IMR-90 (cell line): ENCODE measurements at regions not wholly inside any gene's neighbourhood (a gene's known extent, or its start where the extent isn't known, plus 50 kb on each side); places are given as distances from the start of the nearest gene placed in this dataset.

Source experiments
- CEBPB ChIP-seq: IDR thresholded peaks from 2 replicates; pipeline ENCODE4 v1.6.1; 2012; ENCODE audit warnings: low read depth, low read length, improper control_type of control experiment
- CHD1 ChIP-seq: IDR thresholded peaks from 2 replicates; pipeline ENCODE4 v1.6.1; 2012; ENCODE audit warnings: low read depth, low read length, improper control_type of control experiment
- FOS ChIP-seq: fragments of 150-350 bp; IDR thresholded peaks from 2 replicates; pipeline ENCODE4 v1.6.1; 2016; ENCODE audit warnings: low read depth, low read length
- MAZ ChIP-seq: IDR thresholded peaks from 2 replicates; pipeline ENCODE4 v1.6.1; 2012; ENCODE audit warnings: low read depth, mild to moderate bottlenecking, low read length, improper control_type of control experiment, moderate library complexity, borderline replicate concordance
- MXI1 ChIP-seq: IDR thresholded peaks from 2 replicates; pipeline ENCODE4 v1.6.1; 2012; ENCODE audit warnings: low read depth, mild to moderate bottlenecking, low read length, moderate library complexity, borderline replicate concordance
- POLR2A ChIP-seq: IDR thresholded peaks from 2 replicates; pipeline ENCODE4 v1.6.1; 2012; ENCODE audit warnings: mild to moderate bottlenecking, low read depth, low read length
- RAD21 ChIP-seq: IDR thresholded peaks from 2 replicates; pipeline ENCODE4 v1.6.1; 2012; ENCODE audit warnings: low read length, improper control_type of control experiment
- RCOR1 ChIP-seq: IDR thresholded peaks from 2 replicates; pipeline ENCODE4 v1.6.1; 2012; ENCODE audit warnings: mild to moderate bottlenecking, low read length, improper control_type of control experiment; ENCODE audit not compliant: insufficient replicate concordance
- SMC3 ChIP-seq: fragments of 150-350 bp; IDR thresholded peaks from 2 replicates; pipeline ENCODE4 v1.6.1; 2016; ENCODE audit warnings: low read depth, mild to moderate bottlenecking, antibody characterized with exemption, low read length, moderate library complexity
- TF ChIP-seq, protein P1 (sequence below): conservative IDR thresholded peaks from 2 replicates; pipeline ENCODE4 v1.5.1; 2012; ENCODE audit warnings: mild to moderate bottlenecking, low read depth, low read length, improper control_type of control experiment
- TF ChIP-seq, protein P2 (sequence below): fragments of 150-350 bp; IDR thresholded peaks from 2 replicates; pipeline ENCODE4 v1.6.1; 2017; ENCODE audit warnings: mild to moderate bottlenecking, antibody characterized with exemption, low read length, low read depth

DNA sequence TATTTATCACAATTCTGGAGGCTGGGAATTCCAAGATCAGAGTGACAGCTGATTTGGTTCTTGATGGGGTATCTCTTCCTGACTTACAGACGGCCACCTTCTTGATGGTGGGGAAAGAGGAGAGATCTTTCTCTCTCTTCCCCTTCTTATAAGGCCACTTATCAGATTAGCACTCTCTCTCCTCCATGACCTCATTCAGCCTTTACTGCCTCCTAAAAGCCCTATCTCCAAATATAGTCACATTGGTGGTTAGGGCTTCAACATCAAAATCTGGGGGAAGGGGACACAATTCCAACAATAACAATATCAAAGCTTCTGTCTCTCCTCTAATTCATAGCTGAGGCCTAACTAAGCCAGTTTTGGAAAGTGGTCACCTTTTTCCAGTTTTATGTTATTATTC lies 91.7 kb upstream of the MBNL1 start:
- TF ChIP-seq, protein P1, sequence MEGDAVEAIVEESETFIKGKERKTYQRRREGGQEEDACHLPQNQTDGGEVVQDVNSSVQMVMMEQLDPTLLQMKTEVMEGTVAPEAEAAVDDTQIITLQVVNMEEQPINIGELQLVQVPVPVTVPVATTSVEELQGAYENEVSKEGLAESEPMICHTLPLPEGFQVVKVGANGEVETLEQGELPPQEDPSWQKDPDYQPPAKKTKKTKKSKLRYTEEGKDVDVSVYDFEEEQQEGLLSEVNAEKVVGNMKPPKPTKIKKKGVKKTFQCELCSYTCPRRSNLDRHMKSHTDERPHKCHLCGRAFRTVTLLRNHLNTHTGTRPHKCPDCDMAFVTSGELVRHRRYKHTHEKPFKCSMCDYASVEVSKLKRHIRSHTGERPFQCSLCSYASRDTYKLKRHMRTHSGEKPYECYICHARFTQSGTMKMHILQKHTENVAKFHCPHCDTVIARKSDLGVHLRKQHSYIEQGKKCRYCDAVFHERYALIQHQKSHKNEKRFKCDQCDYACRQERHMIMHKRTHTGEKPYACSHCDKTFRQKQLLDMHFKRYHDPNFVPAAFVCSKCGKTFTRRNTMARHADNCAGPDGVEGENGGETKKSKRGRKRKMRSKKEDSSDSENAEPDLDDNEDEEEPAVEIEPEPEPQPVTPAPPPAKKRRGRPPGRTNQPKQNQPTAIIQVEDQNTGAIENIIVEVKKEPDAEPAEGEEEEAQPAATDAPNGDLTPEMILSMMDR = no peak
- TF ChIP-seq, protein P2, sequence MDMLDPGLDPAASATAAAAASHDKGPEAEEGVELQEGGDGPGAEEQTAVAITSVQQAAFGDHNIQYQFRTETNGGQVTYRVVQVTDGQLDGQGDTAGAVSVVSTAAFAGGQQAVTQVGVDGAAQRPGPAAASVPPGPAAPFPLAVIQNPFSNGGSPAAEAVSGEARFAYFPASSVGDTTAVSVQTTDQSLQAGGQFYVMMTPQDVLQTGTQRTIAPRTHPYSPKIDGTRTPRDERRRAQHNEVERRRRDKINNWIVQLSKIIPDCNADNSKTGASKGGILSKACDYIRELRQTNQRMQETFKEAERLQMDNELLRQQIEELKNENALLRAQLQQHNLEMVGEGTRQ = no peak
- no peak for TF ChIP-seq RAD21
- no peak for TF ChIP-seq SMC3
- TF ChIP-seq POLR2A = no peak
- no peak for TF ChIP-seq CEBPB
- TF ChIP-seq CHD1 = no peak
- no peak for TF ChIP-seq RCOR1
- no peak for TF ChIP-seq MAZ
- TF ChIP-seq FOS = no peak
- TF ChIP-seq MXI1 = no peak
